ENCODE measurements at regions not wholly inside any gene's neighbourhood (a gene's known extent, or its start where the extent isn't known, plus 50 kb on each side); places are given as distances from the start of the nearest gene placed in this dataset.
"Not testable (repeated sequence)": the region's sequence is repeated elsewhere in the genome, so short reads cannot be mapped to it uniquely, and the experiment has no call there.

DNA sequence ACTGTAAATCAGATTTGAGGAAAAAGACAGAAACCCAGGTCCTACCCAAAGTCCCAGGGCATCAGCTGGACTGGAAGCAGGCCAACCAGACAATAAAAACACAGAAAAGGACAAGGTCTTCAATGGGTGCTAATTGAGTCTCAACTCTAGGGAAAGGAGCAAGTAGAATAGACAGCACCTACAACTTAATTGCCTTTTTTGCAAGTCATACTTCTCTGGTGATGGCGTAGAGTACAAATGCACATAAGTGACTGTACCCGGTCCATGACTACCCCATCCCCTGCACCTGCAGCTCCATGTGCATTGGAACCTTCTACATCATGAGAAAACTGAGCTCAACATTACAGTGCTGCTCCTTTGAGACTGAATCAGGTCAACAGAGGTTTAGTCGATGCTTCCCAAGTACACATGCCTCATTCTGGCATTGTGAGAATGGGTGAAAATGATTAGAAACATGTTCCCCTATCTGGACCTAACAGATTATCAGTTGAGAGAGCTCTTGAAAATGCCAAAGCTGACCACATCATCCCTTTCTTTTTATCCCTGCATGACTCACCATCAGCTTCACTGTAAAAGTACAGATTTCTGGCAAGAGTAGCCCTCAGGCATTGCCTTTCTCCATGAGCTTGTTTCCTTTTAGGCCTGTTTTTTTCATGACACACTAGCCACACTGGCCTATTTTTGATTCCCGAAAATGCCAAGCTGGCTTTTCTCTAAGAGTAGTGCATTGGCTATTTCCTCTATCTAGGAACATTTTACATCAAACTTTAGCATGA is 298.3 kb downstream of the HS3ST1 start:
- peak; percentile 33 for DNase-seq (ENCODE audit: low read depth)

DNA sequence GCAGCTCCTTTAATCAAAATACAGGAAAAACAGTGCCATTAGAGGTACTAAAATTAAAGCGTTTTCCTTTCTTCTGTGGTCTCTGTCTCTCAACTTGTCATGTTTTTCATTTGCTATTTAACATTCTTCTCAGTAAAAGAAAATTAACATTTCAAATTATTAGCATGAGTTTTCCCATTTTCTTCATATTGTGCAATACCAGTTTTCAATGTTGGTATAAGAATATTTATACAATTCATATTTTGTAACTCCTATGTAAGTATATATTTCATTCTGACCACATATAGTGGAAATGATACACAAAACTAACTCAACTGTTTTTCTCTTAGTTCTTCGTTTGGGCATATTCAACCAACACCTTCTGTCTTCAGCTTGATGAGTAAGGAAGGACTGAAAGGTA is 308.3 kb downstream of the HS3ST1 start:
- DNase-seq (ENCODE audit: low read depth): no peak

DNA sequence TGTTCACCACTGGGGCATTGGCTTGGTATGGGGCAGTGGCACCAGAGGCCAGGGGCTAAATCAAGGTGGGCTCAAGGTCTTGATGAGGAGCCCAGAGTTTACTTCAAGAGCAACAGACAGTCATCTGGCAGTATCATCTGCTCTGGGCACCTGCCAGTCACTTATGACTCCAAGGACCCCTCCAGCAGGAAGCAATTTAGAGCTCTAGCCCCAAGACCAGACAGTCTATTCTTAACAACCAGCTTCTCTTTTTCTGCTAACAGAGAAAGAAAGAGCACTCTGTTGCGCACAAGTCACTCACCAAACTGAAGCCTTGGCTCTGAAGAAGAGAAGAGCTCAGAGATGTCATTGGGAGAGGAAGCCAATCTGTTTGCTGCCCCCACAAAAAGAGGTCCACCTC is 309.2 kb downstream of the HS3ST1 start:
- DNase-seq (ENCODE audit: low read depth): no peak

DNA sequence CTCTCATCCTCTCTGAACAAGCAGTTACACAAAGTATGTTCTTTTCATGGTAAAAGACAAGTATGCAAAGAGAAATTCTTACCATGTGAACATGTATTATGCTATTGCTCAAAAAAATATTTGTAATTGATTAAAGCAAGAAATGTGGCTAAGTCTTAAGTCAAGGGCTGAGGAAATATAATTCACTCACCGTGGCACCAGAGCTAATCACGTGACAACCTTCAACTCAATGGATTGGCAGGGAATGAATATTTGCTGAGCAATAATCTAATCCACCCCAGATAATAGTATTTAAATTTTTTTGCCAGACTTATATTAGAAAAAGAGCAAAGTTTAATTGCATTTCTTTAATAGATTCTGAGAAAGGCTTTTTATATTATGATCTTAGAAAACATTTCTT is 310.2 kb downstream of the HS3ST1 start:
- no peak for DNase-seq (ENCODE audit: low read depth)

DNA sequence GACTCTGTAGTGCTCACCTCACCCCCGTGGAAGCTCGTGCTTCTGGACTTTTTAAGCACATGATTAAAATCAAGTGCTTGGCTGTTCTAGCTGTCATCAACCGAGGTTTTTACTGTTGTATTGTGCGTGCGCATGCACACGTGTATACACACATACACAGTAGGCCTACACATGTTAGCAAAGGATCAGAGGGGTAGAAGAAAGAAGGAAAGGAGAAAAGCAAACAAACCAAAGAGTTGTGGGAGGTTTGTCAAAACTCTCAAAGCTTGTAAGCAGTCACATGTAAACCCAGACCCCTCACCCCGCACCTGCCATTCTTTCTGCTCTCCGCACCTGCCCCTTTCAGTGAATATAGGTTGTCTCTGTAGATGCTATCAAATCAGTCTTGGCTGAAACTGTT is 311.8 kb downstream of the HS3ST1 start:
- no peak for DNase-seq (ENCODE audit: low read depth)

GRCh38 chr4:11111876-11112275 is 316.8 kb downstream of the HS3ST1 start:
- DNase-seq (ENCODE audit: low read depth): no peak

DNA sequence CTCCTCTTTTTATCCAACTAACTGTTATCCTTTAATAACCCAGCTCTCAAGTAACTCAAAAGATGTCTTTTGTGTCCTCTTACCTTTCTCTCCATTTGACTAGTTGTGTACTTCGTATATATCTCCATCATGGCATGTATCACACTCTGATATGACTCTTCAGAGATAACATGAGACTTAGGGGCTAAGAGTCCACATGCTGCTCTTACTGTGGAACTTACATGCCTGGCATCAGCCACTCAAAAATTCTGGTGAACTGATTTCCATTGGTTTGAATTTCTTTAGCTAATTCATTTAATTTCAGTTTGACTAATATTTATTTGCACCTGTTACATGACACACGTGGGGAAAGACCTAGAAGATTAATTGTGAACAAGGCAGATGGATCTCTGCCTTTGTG is 317.3 kb downstream of the HS3ST1 start:
- DNase-seq (ENCODE audit: low read depth): no peak

GRCh38 chr4:11106759-11107158 is 321.9 kb downstream of the HS3ST1 start:
- DNase-seq (ENCODE audit: low read depth): no peak

DNA sequence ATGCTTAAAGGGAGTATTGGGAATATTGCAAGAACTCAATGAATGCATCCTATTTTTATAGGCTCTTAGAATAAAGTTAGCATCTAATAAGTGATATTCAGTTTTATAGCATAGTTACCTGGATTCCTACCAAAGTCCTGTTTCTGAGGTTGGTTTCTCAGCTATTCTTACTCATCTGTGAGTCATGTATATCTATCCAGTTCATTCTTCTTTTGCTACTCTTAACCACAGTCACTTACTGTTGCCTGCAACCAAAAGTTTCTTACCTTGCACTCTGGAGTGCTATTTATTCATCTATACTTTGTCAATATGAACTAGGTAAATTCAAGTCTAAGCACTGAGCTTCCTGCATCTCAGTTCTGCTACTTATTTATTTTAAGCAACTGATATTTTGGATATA is 322.5 kb downstream of the HS3ST1 start:
- DNase-seq (ENCODE audit: low read depth): no peak

- no peak for DNase-seq (ENCODE audit: low read depth)
Measured at GRCh38 chr4:11105715-11106114, 323.0 kb downstream of the HS3ST1 start.

- DNase-seq (ENCODE audit: low read depth): no peak
Measured at GRCh38 chr4:11098461-11098860, 330.2 kb downstream of the HS3ST1 start.

DNA sequence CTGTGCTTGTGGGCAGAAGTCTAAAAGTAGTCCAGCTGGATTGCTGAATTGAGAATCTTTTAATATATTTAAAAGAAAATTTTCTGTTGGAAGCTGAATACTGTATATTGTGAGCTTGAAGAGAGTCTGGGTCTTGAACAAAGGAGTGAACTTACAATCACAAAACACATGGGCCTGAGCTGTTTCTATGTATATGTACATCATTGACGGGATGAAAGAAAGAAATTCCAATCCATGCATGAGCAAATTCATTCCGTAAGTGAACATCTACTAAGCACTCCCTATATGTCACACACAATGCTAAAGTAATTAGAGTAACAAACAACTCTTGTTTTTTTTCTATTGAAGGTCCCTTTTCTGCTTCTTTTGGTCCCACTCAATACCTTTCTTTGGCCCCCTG is 331.0 kb downstream of the HS3ST1 start:
- DNase-seq (ENCODE audit: low read depth): no peak

- no peak for DNase-seq (ENCODE audit: low read depth)
Measured at GRCh38 chr4:11081006-11081405, 347.7 kb downstream of the HS3ST1 start.

DNA sequence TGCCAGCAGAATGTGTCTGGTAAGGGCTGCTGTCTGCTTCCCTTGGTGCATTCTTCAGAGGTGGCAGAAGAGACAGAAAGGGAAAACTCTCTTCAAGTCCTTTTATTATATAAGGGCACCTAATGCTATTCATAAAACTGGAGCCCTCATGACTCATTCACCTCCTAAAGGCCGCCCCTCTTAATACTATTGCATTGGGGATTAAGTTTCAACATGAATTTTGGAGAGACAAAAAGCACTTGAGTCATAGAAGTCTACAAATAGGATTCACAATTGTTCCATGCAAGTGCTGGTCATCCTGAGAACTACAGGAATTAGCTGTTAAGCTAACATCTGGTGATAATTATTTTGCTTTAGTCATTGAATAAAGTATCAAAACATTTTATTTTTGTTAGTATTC is 349.5 kb downstream of the HS3ST1 start:
- DNase-seq (ENCODE audit: low read depth): no peak

GRCh38 chr4:11074581-11075241 is 354.0 kb downstream of the HS3ST1 start:
- no peak for DNase-seq (ENCODE audit: low read depth)

- no peak for DNase-seq (ENCODE audit: low read depth)
Measured at GRCh38 chr4:11073621-11074051, 355.1 kb downstream of the HS3ST1 start.

DNA sequence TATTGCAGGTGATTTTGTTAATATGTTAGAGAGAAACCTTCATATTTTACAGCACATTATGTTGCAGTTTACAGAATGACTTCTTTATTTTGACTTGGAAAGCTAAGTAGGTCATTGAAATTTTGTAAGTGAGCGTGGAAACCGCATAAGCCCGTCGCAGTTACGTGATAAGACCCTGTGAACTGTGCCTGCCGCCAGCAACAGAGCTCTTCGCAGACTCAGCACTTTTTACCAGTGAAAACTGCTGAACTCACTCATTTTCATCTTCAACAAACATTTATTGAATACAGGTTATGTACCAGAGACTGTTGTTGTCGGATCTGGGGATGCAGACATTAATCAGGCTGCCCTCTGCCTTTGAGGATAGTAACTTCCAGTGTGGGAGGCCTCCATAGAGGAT is 355.7 kb downstream of the HS3ST1 start:
- DNase-seq (ENCODE audit: low read depth): no peak

- DNase-seq (ENCODE audit: low read depth): no peak
Measured at GRCh38 chr4:11072463-11072862, 356.2 kb downstream of the HS3ST1 start.

DNA sequence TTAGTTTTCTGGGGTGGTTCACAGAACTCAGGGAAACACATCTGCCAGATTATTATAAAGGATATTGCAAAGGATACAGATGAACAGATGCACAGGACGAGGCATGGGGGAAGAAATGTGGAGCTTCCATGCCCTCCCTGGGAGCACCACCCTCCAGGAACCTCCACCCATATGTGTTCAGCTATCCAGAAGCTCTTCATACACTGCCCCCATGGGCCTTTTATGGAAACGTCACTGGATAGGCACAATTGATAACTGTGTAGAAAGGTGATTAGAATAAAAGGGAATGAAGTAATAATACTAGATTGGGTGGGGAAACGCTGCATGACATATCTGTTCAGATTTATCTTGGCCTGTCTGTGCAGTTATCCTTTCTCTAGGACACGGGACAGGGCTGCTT is 357.9 kb downstream of the HS3ST1 start:
- no peak for DNase-seq (ENCODE audit: low read depth)

DNA sequence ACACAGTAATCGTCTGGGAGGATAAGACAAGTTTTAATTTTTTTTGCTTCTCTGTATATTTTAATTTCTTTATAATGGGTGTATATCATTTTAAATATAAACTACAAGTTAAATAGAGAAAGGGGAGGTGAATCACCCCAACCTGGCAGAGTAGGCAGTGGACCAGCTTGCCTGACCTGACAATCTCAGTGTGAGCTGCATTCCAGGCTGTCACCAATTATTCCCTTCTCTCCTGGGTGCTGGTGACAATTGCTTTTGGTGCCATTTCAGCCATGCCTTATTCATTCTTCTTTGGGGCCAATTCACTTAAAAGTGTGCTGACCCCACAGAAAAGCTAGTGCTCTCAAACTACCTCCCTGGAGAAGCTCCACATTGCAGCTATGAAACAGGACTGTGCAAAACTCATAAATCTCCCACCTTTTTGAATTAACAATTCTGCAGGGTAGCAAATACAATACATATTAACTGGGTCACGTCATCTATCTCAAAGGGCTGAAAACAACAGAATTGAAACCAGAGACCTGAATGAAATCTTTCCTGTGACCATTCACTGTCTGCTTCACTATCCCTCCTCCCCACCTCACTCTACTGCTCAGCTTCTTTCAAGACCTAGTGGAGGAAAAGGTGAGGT is 359.0 kb downstream of the HS3ST1 start:
- no peak for DNase-seq (ENCODE audit: low read depth)

DNA sequence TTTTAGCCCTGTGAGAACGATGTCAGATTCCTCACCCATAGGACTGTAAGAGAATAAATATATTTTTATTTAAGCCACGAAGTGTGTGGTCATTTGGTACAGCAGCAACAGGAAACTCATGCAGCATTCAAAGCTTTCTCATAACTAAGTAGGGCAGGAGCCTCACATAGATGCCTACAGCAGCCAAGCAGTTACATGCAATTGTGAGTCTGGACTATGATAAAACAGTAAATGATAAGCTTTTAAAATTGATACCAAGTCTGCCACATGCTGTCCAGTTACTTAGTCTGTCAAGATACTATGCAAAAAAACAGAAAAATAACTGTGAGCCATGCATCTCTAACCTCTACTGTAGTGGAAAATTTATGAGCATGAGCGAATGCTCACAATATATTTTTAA is 359.6 kb downstream of the HS3ST1 start:
- no peak for DNase-seq (ENCODE audit: low read depth)

DNA sequence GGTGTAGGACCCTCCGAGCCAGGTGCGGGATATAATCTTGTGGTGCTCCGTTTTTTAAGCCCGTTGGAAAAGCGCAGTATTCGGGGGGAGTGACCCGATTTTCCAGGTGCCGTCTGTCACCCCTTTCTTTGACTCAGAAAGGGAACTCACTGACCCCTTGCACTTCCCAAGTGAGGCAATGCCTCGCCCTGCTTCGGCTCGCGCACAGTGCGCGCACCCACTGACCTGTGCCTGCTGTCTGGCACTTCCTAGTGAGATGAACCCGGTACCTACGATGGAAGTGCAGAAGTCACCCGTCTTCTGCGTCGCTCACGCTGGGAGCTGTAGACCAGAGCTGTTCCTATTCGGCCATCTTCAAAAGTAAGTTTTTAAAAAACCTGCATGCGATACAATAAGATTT is 362.1 kb downstream of the HS3ST1 start:
- DNase-seq (ENCODE audit: low read depth): not testable (repeated sequence)

DNA sequence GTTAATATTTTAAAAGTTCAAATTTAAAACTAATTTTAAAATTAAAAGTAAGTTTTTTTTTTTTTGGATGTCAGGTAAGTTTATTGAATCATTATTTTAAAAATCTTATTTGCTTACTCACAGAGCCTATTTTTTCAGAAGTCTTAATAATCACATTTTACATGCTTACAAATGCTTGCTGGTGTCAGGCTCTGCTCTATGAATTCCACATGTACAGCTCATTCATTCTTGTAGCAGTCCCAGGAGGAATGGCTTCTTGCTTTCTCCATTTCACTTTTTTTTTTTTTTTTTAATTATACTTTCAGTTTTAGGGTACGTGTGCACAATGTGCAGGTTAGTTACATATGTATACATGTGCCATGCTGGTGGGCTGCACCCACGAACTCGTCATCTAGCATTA is 368.1 kb downstream of the HS3ST1 start:
- DNase-seq (ENCODE audit: low read depth): not testable (repeated sequence)

Measured in RPMI7951 (cell line).